Spinal cord (tissue), 9 donors: ENCODE measurements at regions not wholly inside any gene's neighbourhood (a gene's known extent, or its start where the extent isn't known, plus 50 kb on each side); places are given as distances from the start of the nearest gene placed in this dataset.
"Not testable (repeated sequence)": the region's sequence is repeated elsewhere in the genome, so short reads cannot be mapped to it uniquely, and the experiment has no call there.

ENCODE experiments used
- DNase-seq, 6 donors: peaks; one replicate each; pipeline versions ENCODE4 v3.0.0 to v3.0.0-alpha.2; 2013 to 2015; ENCODE audit warnings: low spot score in 6 of 6, low read depth in 4 of 6
- H3K27ac ChIP-seq: one replicate; pipeline ENCODE4 v1.5.1; 2013; ENCODE audit warnings: low read depth, low read length, control low read depth
- H3K27me3 ChIP-seq: one replicate; pipeline ENCODE4 v1.6.1; 2013; ENCODE audit warnings: low read length; ENCODE audit not compliant: control insufficient read depth, insufficient read depth
- H3K36me3 ChIP-seq: one replicate; pipeline ENCODE4 v1.6.1; 2013; ENCODE audit warnings: low read length; ENCODE audit not compliant: control insufficient read depth, insufficient read depth
- H3K4me1 ChIP-seq: one replicate; pipeline ENCODE4 v1.6.1; 2013; ENCODE audit warnings: low read length; ENCODE audit not compliant: control insufficient read depth, insufficient read depth
- H3K4me3 ChIP-seq: one replicate; pipeline ENCODE4 v1.5.1; 2013; ENCODE audit warnings: low read depth, low read length, control low read depth
- H3K9me3 ChIP-seq: one replicate; pipeline ENCODE4 v1.6.1; 2013; ENCODE audit warnings: low read length; ENCODE audit not compliant: control insufficient read depth, insufficient read depth
- WGBS: methylation state at CpG from one replicate; pipeline ENCODE4 v1.1.5; 2013; ENCODE audit warnings: missing lambda C conversion rate; ENCODE audit not compliant: insufficient coverage; 5-methylcytosine and 5-hydroxymethylcytosine counted together
- donor health status: healthy.

GRCh38 chr10:120794390-120794789, 56.8 kb upstream of the WDR11 start:
- Histone ChIP-seq H3K9me3 (no peaks in the 10 kb centered on the region), H3K4me3 (no peak overlapping the region), H3K36me3 (no peaks in the 10 kb centered on the region), H3K27me3 (no peaks in the 10 kb centered on the region), H3K27ac (no peak overlapping the region), H3K4me1 (no peaks in the 10 kb centered on the region)
- 100% methylated on average over 1 of the region's 4 CpGs for WGBS
- DNase-seq: no peak

GRCh38 chr10:120798276-120798675, 52.9 kb upstream of the WDR11 start:
- not testable (repeated sequence) for H3K4me3 ChIP-seq, H3K36me3 ChIP-seq, H3K9me3 ChIP-seq, H3K27ac ChIP-seq, DNase-seq, H3K4me1 ChIP-seq, H3K27me3 ChIP-seq
- 100% methylated on average over 21 of the region's 29 CpGs for WGBS

GRCh38 chr10:120799849-120800248, 51.3 kb upstream of the WDR11 start:
- H3K36me3 ChIP-seq: no peaks in the 10 kb centered on the region
- no peak overlapping the region for H3K27ac ChIP-seq
- H3K4me3 ChIP-seq: no peak overlapping the region
- no peaks in the 10 kb centered on the region for H3K27me3 ChIP-seq
- no peaks in the 10 kb centered on the region for H3K9me3 ChIP-seq
- H3K4me1 ChIP-seq: no peaks in the 10 kb centered on the region
- no CpG with 5 or more reads among the region's 2 CpGs for WGBS
- DNase-seq: no peak

GRCh38 chr10:120800528-120801323, 50.4 kb upstream of the WDR11 start:
- H3K27ac ChIP-seq: no peak overlapping the region

More at GRCh38 chr10:120800528-120801323, 50.4 kb upstream of the WDR11 start:
- Histone ChIP-seq H3K9me3 (no peaks in the 10 kb centered on the region), H3K4me3 (no peak overlapping the region), H3K4me1 (no peaks in the 10 kb centered on the region), H3K36me3 (no peaks in the 10 kb centered on the region), H3K27me3 (no peaks in the 10 kb centered on the region)
- no peak for DNase-seq
- 64% methylated on average over 2 of the region's 3 CpGs for WGBS
